ENCODE measurements at regions not wholly inside any gene's neighbourhood (a gene's known extent, or its start where the extent isn't known, plus 50 kb on each side); places are given as distances from the start of the nearest gene placed in this dataset.
"Not testable (repeated sequence)": the region's sequence is repeated elsewhere in the genome, so short reads cannot be mapped to it uniquely, and the experiment has no call there.

DNA sequence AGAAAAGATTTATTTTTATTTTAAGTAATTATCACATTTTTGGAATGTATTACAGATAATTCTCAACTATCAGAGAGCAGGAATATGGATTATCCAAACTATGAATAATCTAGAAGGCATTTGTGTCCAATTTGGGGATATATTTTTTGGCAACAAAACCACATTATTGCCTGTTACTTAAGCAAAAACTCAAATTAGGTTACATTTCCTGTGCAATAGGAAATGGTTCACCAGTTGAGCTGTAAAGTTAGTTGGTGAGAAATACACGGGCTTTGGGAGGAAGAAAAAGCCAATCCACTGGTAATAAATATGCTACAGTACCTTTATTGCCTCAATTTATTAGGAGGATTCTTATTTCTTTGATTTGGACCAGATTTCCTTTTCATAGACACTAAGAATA lies 1075.2 kb downstream of the PCDH9 start:
- ChIA-PET POLR2A (no interaction called here), CTCF (no interaction called here)

DNA sequence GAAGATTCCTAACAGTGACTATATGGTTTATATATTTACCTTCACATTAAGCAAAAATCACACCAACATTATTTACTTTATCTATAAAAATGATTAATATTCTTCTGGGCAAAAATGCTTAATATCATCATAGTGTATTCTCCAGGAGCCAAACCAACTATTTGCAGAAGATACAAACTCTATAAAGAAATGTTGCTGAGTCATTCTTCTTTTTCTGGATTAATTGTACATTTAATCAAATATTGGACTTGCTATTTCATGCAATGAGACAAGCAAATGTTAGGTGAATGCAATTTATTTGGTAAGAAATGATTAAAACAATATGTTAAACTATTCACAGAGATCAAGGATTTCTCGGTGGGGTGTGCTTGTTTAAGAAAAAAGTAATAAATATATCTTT lies 1075.8 kb downstream of the PCDH9 start:
- ChIA-PET CTCF (no interaction called here), POLR2A (no interaction called here)

DNA sequence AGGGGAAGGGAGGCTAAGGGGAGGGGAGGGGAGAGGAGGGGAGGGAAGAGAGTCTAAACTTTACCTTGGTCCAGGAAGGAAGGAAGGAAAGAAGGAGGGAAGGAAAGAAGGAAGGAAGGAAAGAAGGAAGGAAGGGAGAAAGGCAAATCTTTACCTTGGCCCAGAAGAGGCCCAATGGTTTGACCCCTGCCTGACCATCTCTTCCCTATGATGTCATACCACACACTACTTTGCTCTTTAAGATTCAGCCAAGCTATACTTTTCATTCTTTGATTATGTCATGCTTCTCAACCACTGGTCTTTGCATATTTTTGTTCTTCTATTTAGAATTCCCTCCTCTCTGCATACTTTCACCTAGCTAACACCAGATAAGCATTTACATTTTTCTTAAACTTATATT lies 1077.5 kb downstream of the PCDH9 start:
- CTCF ChIA-PET, result no interaction called here
- POLR2A ChIA-PET, result no interaction called here

DNA sequence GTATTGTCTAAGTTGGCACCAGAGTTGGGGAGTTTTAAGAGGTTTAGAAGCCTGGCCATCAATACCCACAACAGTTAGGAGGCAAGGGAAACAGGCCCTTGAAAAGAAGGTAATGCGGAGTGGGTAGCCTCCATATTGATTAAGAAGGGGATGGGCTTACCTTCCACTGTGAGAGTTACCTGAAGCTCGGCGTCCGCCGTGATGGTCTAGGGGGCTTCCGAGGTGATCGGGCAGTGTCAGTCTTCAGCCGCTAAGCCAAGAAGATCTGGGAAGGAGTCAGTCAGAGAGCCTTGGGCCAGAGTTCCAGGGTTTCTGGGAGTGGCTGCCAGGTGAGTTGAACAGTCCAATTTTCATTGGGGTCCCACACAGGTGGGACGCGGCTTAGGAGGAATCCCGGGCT lies 1085.8 kb downstream of the PCDH9 start:
- CTCF ChIA-PET, POLR2A ChIA-PET: not testable (repeated sequence)

DNA sequence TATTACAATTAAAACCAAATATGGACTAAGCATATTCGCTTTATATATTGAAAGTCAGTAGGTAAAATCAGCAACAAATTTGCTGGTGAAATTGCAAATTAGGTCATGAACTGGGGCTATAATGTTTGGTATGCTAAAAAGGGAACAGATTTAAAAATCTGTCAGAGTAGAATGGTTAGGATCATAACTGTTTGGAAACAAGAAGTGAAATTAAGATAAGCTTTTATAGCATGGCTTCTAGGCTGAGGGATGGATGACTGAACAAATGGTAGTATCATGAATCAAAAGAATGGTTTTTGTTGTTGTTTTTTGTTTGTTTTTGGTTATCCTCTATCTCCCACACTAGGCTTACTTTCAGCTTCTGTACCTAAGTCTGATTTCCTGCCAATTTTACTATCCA lies 1090.4 kb downstream of the PCDH9 start:
- ChIA-PET CTCF (no interaction called here), POLR2A (no interaction called here)

DNA sequence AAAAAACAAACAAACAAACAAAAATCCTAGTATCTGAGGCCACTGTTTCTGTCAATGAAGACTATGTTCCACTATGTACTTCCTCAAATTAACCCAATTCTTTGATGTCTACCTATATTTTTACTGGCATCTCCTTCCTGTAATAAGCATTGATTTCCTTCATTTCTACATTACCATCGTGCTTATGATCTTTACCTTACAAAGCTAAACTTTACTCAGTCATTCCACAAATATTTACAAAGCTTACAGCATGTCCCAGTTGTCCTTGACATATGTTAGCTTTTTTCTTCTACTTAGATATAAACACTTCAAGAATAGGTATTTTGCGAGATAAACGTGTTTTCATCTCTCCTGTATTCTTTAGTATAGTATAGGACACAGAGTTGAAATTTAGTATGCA lies 1090.9 kb downstream of the PCDH9 start:
- ChIA-PET CTCF (no interaction called here), POLR2A (no interaction called here)

DNA sequence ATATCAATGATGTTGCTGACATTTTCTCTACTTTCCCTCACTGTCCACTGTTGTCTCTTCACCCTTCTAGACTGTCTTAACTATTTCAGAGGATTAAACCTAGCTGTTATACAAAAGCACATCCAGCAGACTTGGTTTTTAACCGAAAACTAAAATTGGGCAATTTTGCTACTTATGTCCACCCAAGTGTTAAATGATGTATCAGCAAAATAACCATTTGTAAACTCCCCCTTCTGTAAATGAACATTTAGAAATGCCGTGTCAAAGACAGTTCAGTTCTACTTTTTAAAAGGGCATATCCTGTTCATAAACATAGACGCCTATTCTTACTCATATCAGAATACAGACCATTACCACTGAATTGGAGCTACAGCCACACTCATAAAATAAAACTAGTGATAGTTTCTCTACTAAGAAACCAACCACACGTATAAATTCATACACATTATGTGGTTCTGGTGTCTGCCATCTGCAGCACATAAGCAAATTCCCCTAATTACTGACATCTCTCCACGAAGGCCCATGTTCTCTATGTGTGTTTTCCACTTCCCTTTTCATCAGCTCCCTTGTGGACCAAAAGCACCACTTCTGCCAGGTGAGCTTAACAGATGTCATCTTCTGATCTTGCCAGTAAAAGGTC lies 1091.8 kb downstream of the PCDH9 start:
- ChIA-PET POLR2A (no interaction called here), CTCF (no interaction called here)

DNA sequence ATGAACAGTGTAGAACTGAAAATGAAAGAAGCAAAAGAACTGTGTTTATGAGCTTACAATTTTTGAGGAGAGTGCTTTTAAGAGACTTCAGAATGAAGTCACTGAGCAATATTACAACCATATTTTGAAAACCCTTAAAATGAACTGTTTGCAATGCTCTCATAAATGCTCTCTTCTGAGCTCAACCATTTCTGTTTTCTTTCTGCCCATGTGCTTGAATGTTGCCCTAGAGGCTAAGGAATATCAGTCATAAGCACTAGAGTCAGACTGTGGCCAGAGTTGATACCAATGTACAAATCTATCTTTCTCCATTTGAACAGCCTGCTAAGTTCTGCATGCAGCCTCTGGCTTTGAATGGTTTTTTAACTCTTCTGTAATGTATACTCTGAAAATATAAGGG lies 1092.8 kb downstream of the PCDH9 start:
- ChIA-PET CTCF (no interaction called here), POLR2A (no interaction called here)

DNA sequence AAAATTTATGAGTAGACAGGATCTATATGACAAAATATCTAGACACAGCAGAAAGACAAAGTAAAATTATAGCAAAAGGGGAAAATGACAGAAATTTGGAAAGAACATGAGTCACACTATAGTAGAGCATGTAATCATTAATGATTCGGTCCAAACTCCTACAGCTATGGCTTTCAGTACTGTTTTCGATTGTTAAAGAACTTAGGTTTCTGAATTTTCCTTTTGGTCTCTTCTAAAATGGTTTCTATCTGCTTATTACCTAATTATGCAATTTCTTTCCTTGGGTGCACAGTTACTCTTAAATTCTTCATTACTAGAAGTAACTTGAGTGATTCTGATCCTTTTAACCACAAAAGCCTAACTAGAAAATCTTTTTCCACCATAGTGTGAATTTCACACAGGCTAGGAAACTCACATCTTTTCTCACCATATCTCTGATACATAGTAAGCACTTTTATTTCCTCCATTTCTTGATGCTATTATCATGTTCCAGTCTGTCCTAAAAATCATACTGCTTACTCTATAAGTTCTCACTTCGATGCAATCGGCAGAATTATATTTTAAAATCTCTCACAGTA lies 1101.4 kb downstream of the PCDH9 start:
- ChIA-PET CTCF (no interaction called here), POLR2A (no interaction called here)

DNA sequence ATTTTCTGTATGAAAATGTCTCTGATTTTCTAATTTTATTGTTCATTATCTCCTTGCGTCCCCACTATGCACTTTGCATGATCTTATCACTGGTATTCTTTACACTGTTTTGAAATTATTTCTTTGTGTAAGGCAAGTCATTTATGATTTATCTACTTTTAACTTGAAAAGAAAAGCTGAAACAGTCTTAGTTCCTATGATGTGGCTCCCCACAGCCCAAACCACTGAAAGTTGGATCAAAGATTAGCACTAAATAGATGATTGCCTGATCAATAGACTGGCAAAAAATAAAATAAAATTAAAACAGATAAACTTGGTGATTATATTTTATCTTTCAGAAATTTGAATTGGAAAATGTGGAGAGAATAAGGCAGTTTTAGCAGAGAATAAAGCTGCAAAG lies 1101.9 kb downstream of the PCDH9 start:
- CTCF ChIA-PET, result interaction anchor here (0.6 kb wide), 1 partner anchor 13 kb away, joined by 3 read pairs; no protein-coding TSS in a partner anchor
- POLR2A ChIA-PET, result no interaction called here

DNA sequence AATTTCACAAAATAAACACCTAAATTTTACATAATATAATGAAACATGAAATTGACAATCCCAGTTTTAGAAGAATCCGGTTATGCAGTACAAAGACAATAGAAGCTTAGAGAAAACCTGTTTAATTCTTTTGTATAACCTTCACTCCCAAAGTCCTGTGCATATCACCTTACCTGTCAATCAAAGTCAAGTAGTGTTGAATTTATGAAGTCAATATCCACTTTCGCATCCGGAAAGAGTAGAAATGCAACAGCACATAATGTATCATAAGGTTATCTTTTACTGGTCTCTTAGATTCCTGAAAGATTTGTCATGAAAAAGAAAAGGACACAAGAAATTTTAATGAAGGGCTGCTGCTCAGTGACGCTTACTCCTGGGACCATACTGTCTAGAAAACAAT lies 1112.6 kb downstream of the PCDH9 start:
- ChIA-PET CTCF (no interaction called here), POLR2A (no interaction called here)

DNA sequence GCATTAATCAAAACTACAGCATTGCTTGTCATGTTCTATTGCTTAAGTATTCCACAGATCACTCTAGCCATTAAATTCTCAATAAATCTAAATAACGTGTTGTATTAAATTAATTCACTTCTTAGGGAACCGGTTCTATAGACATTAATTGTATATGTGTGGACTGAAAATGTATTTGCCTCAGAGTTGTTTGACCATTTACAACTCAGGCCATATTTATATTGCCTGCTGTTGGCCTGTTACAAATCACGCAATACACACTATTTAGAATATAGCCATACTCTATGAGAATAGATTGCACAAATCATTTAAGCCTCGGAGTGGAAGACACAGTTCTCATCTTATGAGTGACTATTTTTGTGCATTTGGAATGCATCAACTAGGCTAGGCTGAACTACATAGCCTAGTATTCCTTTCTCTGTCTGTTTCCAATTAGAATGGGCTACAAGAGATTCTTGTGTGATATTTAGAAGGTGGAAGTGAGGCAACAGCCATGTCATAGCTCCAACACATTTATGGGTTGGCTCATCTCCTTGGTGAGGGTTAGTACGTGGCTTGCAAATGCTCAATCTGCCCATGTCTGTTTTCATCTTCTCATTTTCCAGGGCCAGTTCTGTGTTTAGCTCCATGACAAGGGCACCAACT lies 1116.1 kb downstream of the PCDH9 start:
- POLR2A ChIA-PET, result no interaction called here
- CTCF ChIA-PET, result no interaction called here

DNA sequence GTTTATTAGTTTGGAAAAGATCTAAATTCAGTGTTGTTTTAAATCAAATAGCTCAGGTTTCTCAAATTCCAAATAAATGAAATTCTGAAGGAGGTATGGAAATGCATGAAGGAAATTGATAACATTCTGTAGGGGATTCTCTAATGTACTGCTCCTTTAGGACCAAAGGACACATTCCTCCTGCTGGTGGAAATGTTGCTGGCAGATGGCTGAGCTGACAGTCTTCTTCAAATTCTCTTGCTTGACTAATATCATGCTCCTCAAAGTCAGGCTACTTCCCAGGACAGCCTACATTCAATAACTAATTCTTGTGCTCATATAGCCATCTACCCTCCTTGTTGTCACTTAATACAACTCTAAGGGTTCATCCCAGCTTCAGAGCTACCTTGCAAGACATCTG lies 1118.5 kb downstream of the PCDH9 start:
- CTCF ChIA-PET, result no interaction called here

DNA sequence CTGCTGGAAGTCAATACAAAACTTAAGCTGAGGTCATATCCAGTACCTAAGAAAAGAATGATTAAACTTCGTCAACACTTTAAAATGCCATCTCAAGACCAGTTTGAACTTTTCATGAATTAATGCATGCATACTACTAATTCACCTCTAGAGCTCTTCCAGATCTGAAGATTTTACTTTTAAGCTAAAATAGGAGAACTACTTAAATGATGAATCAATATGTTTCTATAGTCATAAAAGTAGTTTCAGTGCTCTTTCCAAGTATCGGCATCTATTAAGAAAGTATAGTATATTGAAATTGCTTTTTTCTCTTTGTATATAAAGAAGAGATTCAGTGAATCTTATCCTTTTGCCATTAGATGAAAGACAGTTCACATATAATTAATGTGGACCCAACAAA lies 1123.9 kb downstream of the PCDH9 start:
- CTCF ChIA-PET, result no interaction called here
- POLR2A ChIA-PET, result no interaction called here

More for the DNA sequence above, 1118.5 kb downstream of the PCDH9 start:
- POLR2A ChIA-PET, result no interaction called here

DNA sequence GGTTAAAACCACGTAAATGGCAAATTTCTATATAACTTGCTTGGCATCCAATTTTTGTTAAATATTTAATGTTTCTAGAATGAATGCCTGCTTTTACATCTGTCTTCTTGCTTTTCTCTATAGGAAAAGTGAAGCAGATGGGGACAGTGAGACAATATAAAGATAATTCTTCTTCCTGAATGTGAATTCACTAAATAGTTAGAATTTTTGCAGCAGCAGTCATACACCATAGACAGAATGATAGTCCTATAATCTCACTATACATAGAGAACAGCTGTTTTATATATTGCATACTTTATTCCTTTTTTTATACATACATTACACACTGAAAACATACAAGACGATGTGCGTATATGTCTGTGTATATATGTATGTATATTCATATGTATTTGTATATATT lies 1127.3 kb downstream of the PCDH9 start:
- ChIA-PET CTCF (no interaction called here), POLR2A (no interaction called here)

DNA sequence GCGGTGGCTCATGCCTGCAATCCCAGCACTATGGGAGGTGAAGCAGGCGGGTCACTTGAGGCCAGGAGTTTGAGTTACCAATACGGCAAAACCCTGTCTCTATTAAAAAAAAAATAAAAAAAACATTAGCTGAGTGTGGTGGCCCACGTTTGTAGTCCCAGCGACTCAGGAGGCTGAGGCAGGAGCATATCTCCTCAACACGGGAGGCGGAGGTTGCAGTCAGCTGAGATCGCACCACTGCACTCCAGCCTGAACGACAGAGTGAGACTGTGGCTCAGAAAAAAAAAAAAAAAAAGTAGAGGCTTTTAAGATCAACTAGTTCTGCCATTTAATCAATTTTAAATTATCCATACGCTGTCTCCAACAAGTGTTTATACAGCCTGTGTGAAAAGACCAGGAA lies 1130.3 kb downstream of the PCDH9 start:
- POLR2A ChIA-PET, result no interaction called here
- CTCF ChIA-PET, result no interaction called here

DNA sequence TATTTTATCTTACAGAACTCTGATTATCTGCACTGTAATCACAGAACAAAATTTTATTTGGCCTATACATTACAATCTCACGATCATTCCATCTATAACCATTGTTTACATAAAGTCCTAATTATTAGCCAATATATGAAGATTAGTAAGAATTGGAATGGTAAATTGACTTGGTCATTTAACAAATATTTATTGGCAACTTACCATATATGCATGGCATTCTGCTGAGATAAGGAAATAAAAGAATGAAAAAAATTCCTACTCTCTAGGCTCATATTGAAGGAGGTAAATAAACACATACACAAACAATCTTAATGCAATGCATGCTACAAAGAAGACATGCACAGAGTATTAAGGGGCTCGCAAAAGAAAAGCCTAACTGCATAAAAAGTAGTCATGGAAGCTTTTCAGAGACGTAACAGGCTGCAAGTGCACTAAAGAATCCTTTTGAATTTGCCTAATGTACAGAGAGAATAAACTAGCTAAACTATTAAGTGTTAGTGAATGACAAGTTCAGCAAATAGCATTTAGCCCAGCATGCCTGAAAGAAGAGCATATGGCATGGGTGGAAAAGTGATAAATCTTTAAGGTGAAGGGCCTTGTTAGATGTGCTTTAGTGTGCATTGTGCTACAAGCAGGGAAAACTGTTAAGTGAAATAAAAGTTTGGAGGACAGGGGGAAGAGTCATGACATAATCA lies 1131.1 kb downstream of the PCDH9 start:
- CTCF ChIA-PET, result no interaction called here
- POLR2A ChIA-PET, result no interaction called here

DNA sequence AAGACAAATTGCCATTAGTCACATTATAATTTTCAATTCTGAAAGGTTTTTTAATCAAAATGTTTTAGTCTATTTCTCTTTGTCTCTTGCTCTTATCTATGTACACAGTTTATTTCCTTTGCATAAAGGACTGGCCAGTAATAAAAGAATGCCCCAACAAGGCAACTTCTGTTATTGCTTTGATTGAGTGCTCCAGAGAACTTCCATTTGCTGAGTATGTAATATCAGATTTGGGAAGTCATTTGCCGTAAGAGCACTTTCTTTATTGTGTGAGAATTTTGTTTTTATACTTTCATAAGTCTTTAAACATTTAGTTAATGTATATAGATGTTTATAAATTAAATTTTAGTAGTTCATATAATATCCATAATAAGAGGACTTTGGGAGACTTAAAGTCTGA lies 1140.4 kb downstream of the PCDH9 start:
- ChIA-PET CTCF (no interaction called here), POLR2A (no interaction called here)

DNA sequence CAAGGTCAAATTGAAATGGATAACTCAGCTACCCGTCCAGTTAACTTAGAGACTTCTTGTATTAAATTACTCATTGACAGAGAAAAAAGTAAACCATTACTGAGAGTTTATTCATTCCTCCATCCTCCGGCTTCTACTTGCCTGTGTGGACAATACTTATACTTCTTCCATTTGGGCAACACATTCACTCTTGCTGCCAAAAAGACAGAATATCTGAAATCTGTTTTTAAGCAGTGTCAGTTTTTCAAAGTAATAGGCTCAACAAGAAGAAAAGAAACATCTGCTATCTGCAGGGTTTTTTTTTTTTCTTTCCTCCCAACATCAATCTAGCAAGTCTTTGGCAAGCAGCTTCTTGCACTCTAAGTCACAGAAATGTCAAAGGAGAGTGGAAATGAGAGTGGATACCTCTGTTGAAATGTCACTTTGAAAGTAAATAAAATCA lies 1142.8 kb downstream of the PCDH9 start:
- CTCF ChIA-PET, result no interaction called here
- POLR2A ChIA-PET, result no interaction called here

DNA sequence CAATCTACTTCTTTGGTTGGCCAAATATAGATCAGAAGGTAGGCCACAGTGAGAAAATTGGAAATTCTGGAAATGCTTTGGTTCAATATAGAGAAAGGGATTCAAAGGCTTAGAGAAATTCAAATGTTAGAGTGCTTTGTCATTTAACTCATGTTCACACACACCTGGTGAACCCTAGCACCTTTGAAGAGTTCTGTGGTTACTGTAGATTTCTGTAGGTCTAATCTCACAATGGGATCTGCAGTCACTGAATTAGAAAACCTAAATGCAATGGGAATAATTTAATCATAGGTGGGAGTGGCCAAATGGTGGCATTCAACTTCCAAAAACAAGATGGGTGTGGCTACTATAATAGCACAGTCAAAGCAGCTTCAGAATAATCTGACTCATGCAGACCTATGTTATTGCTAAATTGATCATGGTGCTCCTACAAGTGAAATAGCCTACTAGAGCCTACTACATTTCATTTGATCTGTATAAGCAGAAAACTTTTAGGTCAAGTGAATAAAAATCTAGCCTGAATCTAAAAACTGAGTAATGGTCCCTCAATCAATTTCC lies 1152.9 kb downstream of the PCDH9 start:
- ChIA-PET CTCF (no interaction called here), POLR2A (no interaction called here)

DNA sequence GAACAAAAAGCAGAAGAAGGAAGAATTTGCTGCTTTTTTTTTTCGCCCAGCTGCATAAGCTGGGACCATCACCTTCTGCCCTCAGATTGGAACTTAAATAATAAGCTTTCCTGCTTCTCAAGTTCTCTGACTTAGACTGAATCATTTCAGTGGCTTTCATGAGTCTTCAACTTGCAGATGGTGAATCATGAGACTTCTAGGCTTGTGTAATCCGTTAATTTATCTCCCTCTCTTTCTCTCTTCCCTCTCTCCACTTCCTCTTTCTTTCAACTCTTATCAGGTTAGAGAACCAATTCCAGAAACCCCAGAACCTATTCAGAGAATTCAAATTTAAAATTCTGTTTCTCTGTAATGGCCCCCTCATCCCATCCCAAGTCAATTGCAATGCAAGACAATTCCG lies 1153.7 kb downstream of the PCDH9 start:
- ChIA-PET POLR2A (no interaction called here), CTCF (no interaction called here)

All from activated CD8-positive, alpha-beta memory T cell treated with anti-CD3 and anti-CD28 coated beads for 36 hours (primary cell).